Hematopoietic multipotent progenitor cell treated with erythropoietin and hydrocortisone succinate and interleukin-3 and kit ligand, for 17 days (in vitro differentiated cells): ENCODE measurements at regions not wholly inside any gene's neighbourhood (a gene's known extent, or its start where the extent isn't known, plus 50 kb on each side); places are given as distances from the start of the nearest gene placed in this dataset.
"Not testable (repeated sequence)": the region's sequence is repeated elsewhere in the genome, so short reads cannot be mapped to it uniquely, and the experiment has no call there.

Experiments used
- DNase-seq: peaks from one replicate; pipeline ENCODE4 v3.0.0-alpha.2; 2015; ENCODE audit warnings: low spot score

DNA sequence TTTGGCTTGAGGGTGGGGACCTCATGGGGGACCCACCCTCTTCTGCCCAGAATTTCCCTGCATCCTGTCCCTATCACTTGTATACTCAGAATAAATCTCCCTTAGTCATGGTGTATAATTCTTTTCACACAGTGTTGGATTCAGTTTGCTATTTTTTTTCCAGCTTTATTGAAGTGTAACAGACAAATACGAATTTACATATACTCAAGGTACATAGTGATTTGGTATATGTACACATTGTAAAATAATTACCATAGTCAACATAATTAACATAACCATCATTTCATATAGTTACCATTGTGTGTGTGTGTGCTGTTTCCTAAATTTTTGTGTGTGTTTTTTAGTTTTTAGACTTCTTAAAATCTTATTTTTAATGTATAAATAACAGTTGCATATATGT lies 269.9 kb downstream of the CNTNAP3 start:
- not testable (repeated sequence) for DNase-seq

GRCh38 chr9:39015178-39015577 lies 272.8 kb downstream of the CNTNAP3 start:
- DNase-seq = not testable (repeated sequence)

GRCh38 chr9:39014805-39015123 lies 273.2 kb downstream of the CNTNAP3 start:
- not testable (repeated sequence) for DNase-seq

DNA sequence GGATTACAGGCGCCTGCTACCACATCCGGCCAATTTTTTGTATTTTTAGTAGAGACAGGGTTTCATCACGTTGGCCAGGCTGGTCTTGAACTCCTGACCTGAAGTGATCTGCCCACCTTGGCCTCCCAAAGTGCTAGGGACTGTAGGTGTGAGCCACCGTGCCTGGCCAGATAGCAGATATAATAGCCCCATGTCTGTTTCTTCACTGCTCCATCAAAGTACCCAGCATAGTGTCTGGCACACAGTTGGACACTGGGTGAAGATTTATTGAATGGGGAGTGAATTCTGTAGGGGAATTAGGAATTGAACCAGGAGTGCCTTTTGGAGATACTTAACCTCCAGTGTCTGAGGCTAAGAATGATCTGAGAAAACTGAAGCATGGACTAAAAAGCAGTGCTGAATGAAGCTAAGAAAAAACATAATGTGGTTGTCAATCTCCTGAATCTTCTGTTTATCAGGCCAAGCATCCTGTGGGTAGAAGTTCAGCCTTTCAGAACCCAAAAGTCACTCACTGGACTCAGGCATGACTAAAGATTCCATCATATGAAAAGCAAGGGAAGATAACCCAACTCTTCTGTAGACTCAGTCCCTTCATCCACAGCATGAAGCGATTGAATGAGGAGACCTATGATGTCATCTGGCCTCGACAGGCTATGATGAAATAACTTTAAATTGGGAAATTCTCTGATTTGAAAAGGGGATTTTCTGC lies 273.7 kb downstream of the CNTNAP3 start:
- not testable (repeated sequence) for DNase-seq

GRCh38 chr9:39009743-39010142 lies 278.2 kb downstream of the CNTNAP3 start:
- not testable (repeated sequence) for DNase-seq

DNA sequence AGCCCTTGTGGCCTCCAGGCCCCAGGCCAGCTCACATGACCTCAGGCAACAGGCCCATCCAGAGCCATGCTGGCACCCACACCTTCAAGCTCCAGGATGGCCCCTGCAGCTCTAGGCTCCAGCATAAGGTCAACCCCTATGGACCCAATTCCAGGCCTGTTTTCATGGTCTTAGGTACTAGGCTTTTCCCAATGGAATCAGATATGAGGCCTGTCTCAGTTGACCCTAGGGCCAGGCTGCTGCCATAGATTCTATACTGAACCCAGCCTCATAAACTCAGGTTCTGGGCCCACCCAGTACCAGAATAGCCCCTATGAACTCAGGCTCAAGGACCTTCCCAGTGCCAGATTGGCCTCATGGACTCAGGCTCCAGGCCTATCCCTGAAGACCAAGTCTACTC lies 278.6 kb downstream of the CNTNAP3 start:
- not testable (repeated sequence) for DNase-seq

- not testable (repeated sequence) for DNase-seq
Measured at GRCh38 chr9:39008907-39009306, 279.1 kb downstream of the CNTNAP3 start.

DNA sequence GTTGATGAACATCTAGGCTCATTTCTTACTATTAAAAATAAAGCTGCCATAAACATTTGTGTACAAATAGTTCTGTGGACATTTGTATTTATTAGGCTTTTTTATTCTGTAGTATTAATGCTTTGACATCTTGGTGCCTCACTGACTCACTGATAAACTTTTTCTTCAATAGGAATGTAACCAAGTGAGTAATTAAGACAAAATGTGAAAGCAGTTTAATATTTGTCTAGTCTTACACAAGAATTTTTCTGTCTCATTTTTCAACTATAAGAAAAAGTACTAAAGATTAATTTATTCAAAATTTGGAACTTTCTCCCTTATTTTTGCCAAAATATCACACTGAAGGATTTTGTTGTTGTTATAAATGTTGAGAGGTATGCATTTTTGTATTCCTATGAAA lies 282.2 kb downstream of the CNTNAP3 start:
- DNase-seq = not testable (repeated sequence)

GRCh38 chr9:39001085-39001593 lies 281.2 kb upstream of the FAM240B start:
- DNase-seq = not testable (repeated sequence)

- DNase-seq = not testable (repeated sequence)
Measured at GRCh38 chr9:38999277-38999676, 279.3 kb upstream of the FAM240B start.

DNA sequence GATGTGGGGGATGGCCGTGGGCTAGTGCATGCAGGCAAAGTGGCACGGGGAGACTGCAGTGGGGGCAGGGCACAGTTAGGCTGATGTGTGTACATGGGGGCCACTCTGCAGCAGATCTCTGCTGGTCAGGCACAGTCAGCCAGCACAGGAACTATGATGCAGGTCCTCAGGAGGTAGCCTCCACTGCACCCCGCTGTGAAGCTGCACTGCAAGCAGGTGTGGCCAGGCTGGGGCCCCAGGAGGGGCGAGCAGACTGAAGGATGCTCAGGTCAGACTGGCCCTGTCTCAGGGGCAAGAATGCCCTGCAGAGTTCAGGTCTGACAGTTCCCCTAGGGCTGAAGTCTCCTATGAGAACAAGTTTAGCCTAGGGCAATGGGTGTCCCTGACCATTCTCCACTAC lies 273.8 kb upstream of the FAM240B start:
- not testable (repeated sequence) for DNase-seq

DNA sequence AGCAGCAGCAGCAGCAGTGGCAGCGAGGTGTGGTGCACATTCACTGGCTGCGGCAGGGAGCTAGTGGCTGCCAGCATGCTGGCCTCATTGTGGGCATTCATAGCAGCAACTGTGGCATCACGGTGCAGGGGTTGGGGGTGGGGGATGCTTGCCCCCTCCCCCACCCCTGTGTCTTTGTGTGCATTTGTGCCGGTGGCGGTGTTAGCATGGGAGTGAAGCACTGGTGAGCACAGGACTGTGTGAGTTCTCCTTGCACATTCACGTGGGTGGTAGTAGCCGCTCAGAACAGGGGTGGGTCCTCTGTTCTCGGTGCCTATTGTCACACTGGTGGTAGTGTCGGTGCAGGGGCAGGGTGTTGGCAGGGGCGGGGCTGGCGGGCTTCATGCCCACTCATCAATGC lies 273.2 kb upstream of the FAM240B start:
- DNase-seq = not testable (repeated sequence)

GRCh38 chr9:38978734-38979133 lies 258.8 kb upstream of the FAM240B start:
- not testable (repeated sequence) for DNase-seq

GRCh38 chr9:38969480-38969879 lies 249.5 kb upstream of the FAM240B start:
- not testable (repeated sequence) for DNase-seq

DNA sequence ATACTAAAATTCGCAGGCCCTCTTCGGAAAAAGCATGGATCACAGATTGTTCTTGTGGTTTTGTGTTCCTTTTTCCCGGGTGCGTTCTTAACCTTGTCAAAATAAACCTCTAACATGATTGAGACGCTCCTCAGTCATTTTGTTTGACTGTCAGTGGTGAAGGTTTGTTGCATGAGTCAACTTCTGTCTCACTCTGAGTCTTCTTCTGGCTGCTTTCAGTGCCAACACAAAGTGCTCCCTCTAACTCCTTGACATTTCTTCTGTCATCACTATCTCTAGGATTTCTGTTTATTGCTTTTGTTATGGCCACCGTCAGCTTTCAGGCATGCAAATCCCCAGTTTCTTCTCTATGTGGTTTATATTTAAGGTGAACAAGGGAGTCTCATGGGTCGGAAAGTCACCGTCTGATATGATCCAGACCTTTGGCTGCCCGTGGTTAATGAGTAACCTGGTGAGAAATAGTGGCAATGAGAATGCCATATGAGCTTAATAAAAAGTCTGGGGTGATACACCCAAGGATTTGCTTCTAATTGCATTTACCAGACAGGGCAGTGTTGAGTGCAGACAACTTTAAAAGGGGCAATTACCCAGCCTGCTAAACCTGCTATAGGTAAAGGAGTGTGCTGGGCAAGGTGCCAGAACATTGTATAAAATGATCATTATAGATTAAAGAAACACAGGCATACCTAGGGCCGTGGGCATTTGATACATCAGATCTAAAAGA lies 248.9 kb upstream of the FAM240B start:
- DNase-seq = not testable (repeated sequence)

- not testable (repeated sequence) for DNase-seq
Measured at GRCh38 chr9:38967866-38968265, 247.9 kb upstream of the FAM240B start.

- DNase-seq = not testable (repeated sequence)
Measured at GRCh38 chr9:38967285-38967684, 247.4 kb upstream of the FAM240B start.

- DNase-seq = not testable (repeated sequence)
Measured at GRCh38 chr9:38959812-38960211, 239.9 kb upstream of the FAM240B start.

DNA sequence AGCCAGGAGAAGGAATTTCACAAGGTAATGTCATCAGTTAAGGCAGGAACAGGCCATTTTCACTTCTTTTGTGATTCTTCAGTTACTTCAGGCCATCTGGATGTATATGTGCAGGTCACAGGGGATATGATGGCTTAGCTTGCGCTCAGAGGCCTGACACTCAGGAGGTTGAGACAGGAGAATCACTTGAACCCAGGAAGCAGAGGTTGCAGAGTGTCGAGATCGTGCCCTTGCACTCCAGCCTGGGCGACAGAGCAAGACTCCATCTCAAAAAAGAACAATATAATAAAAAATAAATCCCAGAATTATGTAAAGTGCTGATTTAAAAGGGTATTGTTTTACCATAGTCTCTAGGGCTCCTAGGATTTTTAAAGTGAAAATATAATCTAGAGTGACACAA lies 235.9 kb upstream of the FAM240B start:
- peak; percentile 0 for DNase-seq

- DNase-seq = not testable (repeated sequence)
Measured at GRCh38 chr9:38952715-38953341, 232.9 kb upstream of the FAM240B start.

DNA sequence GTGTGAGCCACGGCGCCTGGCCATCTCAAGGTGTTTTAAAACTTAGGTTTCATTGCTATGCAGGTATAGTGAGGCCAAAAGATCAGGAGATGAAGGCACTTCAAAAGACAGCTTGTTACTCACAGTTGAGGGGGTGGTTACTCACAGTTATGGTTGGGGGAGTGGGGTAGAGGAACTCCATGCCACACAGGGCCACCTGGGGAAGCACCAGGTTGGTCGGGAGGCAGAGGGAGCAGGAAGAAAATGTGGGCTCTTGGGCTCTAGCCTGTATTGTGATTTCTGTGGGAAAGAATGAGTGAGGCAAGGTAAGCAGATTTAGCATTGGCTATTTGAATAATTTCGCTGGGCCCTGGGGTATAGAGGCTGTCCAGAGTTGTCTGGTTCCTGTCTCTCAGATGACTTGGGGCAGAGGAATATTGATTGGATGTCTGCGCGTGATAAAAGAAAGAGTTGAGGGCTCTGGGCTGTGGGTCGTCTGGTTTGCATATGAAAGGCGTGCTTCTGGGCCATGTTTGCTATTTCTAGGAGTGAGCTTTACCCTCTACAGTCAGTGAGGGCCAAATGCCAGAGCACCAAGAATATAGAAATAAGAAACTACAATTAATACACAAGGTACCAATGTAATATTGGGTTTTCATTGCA lies 226.1 kb upstream of the FAM240B start:
- DNase-seq = not testable (repeated sequence)

DNA sequence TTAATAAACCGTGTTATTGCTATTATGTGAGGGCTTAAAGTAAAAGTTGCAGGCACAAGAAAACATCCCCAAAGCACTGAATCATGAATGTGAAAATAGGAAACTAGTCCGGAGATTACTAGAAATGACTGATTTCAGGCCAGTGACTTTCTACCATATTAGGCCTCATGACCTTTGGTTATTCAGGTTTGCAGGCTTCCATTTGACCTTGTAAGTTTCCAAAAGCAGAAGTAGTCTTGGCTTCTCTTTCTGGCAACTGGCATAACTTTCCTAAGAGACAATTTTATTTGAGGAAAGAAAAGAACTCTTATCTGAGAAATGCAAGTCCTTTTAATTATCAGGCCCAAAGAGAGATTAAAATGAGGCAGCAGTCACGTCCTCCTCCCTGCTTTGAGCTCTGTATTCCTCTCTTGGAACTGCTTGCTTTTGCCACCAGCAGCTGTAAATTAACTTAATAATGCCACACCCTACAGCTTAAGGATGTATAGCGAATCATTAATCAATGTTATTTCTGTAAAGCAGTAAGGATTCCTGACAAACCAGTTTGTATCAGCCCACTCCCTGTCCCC lies 225.0 kb upstream of the FAM240B start:
- not testable (repeated sequence) for DNase-seq
